SK-N-SH (cell line): ENCODE measurements at regions not wholly inside any gene's neighbourhood (a gene's known extent, or its start where the extent isn't known, plus 50 kb on each side); places are given as distances from the start of the nearest gene placed in this dataset.

ENCODE experiments used
- CTCF ChIA-PET: fragments of 300-600, 350-600 bp; formaldehyde crosslinking; extraction: SDS; loops from one replicate; lab custom pipeline; 2021; lab: Yijun Ruan, JAX
- POLR2A ChIA-PET: fragments of 350-600 bp; sonication (Branson Sonifier 250); formaldehyde crosslinking; extraction: SDS; loops from one replicate; lab custom pipeline; 2020; ENCODE audit warnings: antibody characterized with exemption, inconsistent platforms; lab: Yijun Ruan, JAX
- DNase-seq: peaks from one replicate; pipeline ENCODE4 v3.0.0; 2012
- H2AFZ ChIP-seq: fragments of 200-600 bp; sonication (generic); 2 replicates; pipeline ENCODE4 v1.8.1; 2016; ENCODE audit warnings: antibody characterized with exemption, mild to moderate bottlenecking, low read depth
- H3F3A ChIP-seq: fragments of 200-600 bp; sonication (generic); replicated peaks from 2 replicates; pipeline ENCODE3; 2016; ENCODE audit warnings: antibody characterized with exemption, mild to moderate bottlenecking; ENCODE audit not compliant: insufficient read depth
- H3K27ac ChIP-seq, 2 experiments: fragments of 200-500 bp in 1 of 2; fragments of 200-600 bp in 1 of 2; sonication (Bioruptor generic) in 1 of 2; sonication (generic), shearing (Covaris generic) in 1 of 2; 2 replicates each; pipeline versions ENCODE4 v1.5.1 to v1.6.1; 2014 to 2016; ENCODE audit warnings: low read depth in 2 of 2, inconsistent platforms in 1 of 2, low read length in 1 of 2, mild to moderate bottlenecking in 1 of 2, mixed read lengths in 1 of 2
- H3K27me3 ChIP-seq: fragments of 200-600 bp; sonication (generic), shearing (Covaris generic); 2 replicates; pipeline ENCODE4 v1.6.1; 2016; ENCODE audit warnings: mixed run types; ENCODE audit not compliant: insufficient read depth
- H3K36me3 ChIP-seq, 2 experiments: fragments of 200-500 bp in 1 of 2; fragments of 200-600 bp in 1 of 2; sonication (Bioruptor generic) in 1 of 2; sonication (generic) in 1 of 2; replicated peaks in 1 of 2; 2 replicates each; pipeline versions ENCODE3 to v1.5.1; 2014 to 2016; ENCODE audit warnings: low read length in 1 of 2, mild to moderate bottlenecking in 1 of 2; ENCODE audit not compliant: insufficient read depth in 2 of 2, control insufficient read depth in 1 of 2
- H3K4me1 ChIP-seq, 2 experiments: fragments of 200-500 bp in 1 of 2; fragments of 200-600 bp in 1 of 2; sonication (Bioruptor generic) in 1 of 2; sonication (generic), shearing (Covaris generic) in 1 of 2; 2 replicates each; pipeline versions ENCODE4 v1.5.1 to v1.6.1; 2014 to 2016; ENCODE audit warnings: low read depth in 1 of 2, low read length in 1 of 2, mixed run types in 1 of 2; ENCODE audit not compliant: insufficient read depth in 2 of 2, control insufficient read depth in 1 of 2
- H3K4me2 ChIP-seq: fragments of 200-600 bp; sonication (generic), shearing (Covaris generic); 2 replicates; pipeline ENCODE4 v1.6.1; 2017; ENCODE audit warnings: mixed run types
- H3K4me3 ChIP-seq, 2 experiments: fragments of 200-500 bp in 1 of 2; fragments of 200-600 bp in 1 of 2; sonication (Bioruptor generic) in 1 of 2; sonication (generic), shearing (Covaris generic) in 1 of 2; 2 replicates each; pipeline versions ENCODE4 v1.5.1 to v1.8.1; 2014 to 2016; ENCODE audit warnings: low read depth in 2 of 2, inconsistent platforms in 1 of 2, low read length in 1 of 2, mild to moderate bottlenecking in 1 of 2, mixed read lengths in 1 of 2, moderate library complexity in 1 of 2
- H3K79me2 ChIP-seq: fragments of 200-600 bp; sonication (generic); 2 replicates; pipeline ENCODE4 v1.8.1; 2017; ENCODE audit warnings: mild to moderate bottlenecking; ENCODE audit not compliant: insufficient read depth
- H3K9ac ChIP-seq: fragments of 200-600 bp; sonication (generic); 2 replicates; pipeline ENCODE4 v1.6.1; 2017; ENCODE audit warnings: mixed run types
- H3K9me2 ChIP-seq: fragments of 200-600 bp; sonication (generic); 2 replicates; pipeline ENCODE4 v1.6.1; 2017; ENCODE audit warnings: mixed run types
- H3K9me3 ChIP-seq: fragments of 200-600 bp; sonication (generic); 2 replicates; pipeline ENCODE4 v1.6.1; 2017; ENCODE audit warnings: mixed run types, mild to moderate bottlenecking, moderate library complexity
- H4K20me1 ChIP-seq: fragments of 200-600 bp; sonication (generic); 2 replicates; pipeline ENCODE4 v1.6.1; 2017; ENCODE audit warnings: mild to moderate bottlenecking, mixed run types; ENCODE audit not compliant: insufficient read depth
- CHD2 ChIP-seq: fragments of 150-350 bp; IDR thresholded peaks from 2 replicates; pipeline ENCODE4 v1.6.1; 2018; ENCODE audit warnings: low read length; ENCODE audit not compliant: partially characterized antibody
- ELF1 ChIP-seq: IDR thresholded peaks from 2 replicates; pipeline ENCODE4 v1.4.0; 2012
- EP300 ChIP-seq, 2 experiments: IDR thresholded peaks; 2 replicates each; pipeline versions ENCODE4 v1.4.0 to v1.6.1; 2012; ENCODE audit warnings: borderline replicate concordance in 1 of 2, low read depth in 1 of 2, low read length in 1 of 2
- GATA2 ChIP-seq: sonication (generic); formaldehyde crosslinking; IDR thresholded peaks from 2 replicates; pipeline ENCODE4 v1.5.0; 2020; ENCODE audit warnings: mild to moderate bottlenecking, missing genetic modification reagents
- NFIC ChIP-seq: IDR thresholded peaks from 2 replicates; pipeline ENCODE4 v1.4.0; 2012; ENCODE audit warnings: borderline replicate concordance
- NRF1 ChIP-seq: IDR thresholded peaks from 2 replicates; pipeline ENCODE4 v1.6.1; 2012; ENCODE audit warnings: low read depth, mild to moderate bottlenecking, low read length
- POLR2AphosphoS5 ChIP-seq: IDR thresholded peaks from 2 replicates; pipeline ENCODE4 v1.6.1; 2012; ENCODE audit warnings: low read depth, low read length
- RCOR1 ChIP-seq: fragments of 150-350 bp; IDR thresholded peaks from 2 replicates; pipeline ENCODE4 v1.6.1; 2017; ENCODE audit warnings: antibody characterized with exemption, low read length
- REST ChIP-seq: IDR thresholded peaks from 2 replicates; pipeline ENCODE4 v1.6.1; 2012; ENCODE audit warnings: mild to moderate bottlenecking, low read depth, low read length, moderate library complexity
- RXRA ChIP-seq: IDR thresholded peaks from 2 replicates; pipeline ENCODE4 v1.4.0; 2012; ENCODE audit warnings: low read depth, mild to moderate bottlenecking, borderline replicate concordance
- SMC3 ChIP-seq: IDR thresholded peaks from 2 replicates; pipeline ENCODE4 v1.6.1; 2012; ENCODE audit warnings: low read depth, low read length, improper control_type of control experiment
- TEAD4 ChIP-seq: IDR thresholded peaks from 2 replicates; pipeline ENCODE4 v1.4.0; 2012; ENCODE audit warnings: mild to moderate bottlenecking, borderline replicate concordance; ENCODE audit not compliant: insufficient read depth
- USF1 ChIP-seq: IDR thresholded peaks from 2 replicates; pipeline ENCODE4 v1.4.0; 2012; ENCODE audit warnings: low read depth, borderline replicate concordance
- ZBTB33 ChIP-seq: IDR thresholded peaks from 2 replicates; pipeline ENCODE4 v1.4.0; 2012; ENCODE audit warnings: low read depth, borderline replicate concordance
- WGBS: methylation state at CpG from one replicate; pipeline ENCODE4 v1.1.6; 2017; ENCODE audit warnings: low lambda C conversion rate; 5-methylcytosine and 5-hydroxymethylcytosine counted together
- TF ChIP-seq, protein P1 (sequence below): fragments of 150-350 bp; IDR thresholded peaks from 2 replicates; pipeline ENCODE4 v1.6.1; 2016; ENCODE audit warnings: mild to moderate bottlenecking, low read depth, low read length
- TF ChIP-seq, protein P2 (sequence below): fragments of 150-350 bp; IDR thresholded peaks from 2 replicates; pipeline ENCODE4 v1.6.1; 2017; ENCODE audit warnings: antibody characterized with exemption, low read length, low read depth, borderline replicate concordance

- TF ChIP-seq ZBTB33 (no peak), NFIC (no peak), USF1 (no peak), RCOR1 (no peak)
- TF ChIP-seq, all 33 proteins: peak for 0
These were observed 470.4 kb upstream of the USP24 start (continued) for GRCh38 chr1:55685560-55685959.

DNA sequence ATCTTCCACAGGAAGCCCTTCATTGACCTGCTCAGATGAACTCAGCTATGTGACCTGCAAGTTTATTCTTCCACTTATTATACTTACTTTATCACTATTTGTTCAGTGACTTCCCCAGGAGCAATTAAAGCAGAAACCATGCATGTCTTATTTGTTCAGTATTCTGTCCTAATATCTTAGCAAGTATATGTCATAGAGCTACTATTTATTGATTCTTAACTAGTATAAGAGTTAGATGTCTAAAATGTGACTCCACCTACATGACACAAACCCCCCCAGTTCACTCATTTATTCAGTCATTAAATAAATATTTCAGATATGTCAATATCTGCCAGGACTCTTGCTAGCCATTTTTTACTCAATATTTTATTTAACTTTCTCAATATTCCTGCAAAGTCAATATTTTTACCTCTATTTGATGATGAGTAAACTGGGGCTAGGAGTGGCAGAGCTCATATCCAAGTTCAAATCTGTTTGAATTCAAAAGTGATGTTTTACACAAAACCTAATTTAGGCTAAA, 469.0 kb upstream of the USP24 start:
- H3K27ac ChIP-seq = peak overlapping the region in 1 of 2 experiments; percentile 80; a peak in 1 of 4 replicates
- ChIA-PET POLR2A (no interaction called here), CTCF (interaction anchor here (2.2 kb wide), 1 partner anchor 11 kb away, joined by 6 read pairs; no protein-coding TSS in a partner anchor)
- H2AFZ ChIP-seq = no peak overlapping the region
- H3K27me3 ChIP-seq = no peaks in the 10 kb centered on the region
- H3K9me2 ChIP-seq = no peaks in the 10 kb centered on the region
- no peaks in the 10 kb centered on the region for H3F3A ChIP-seq
- no peak overlapping the region for H3K4me2 ChIP-seq
- no peak for TF ChIP-seq GATA2 (CRISPR knock-in tag)
- H3K9me3 ChIP-seq = no peaks in the 10 kb centered on the region
- no peaks in the 10 kb centered on the region for H3K79me2 ChIP-seq
- DNase-seq = no peak
- H4K20me1 ChIP-seq = no peaks in the 10 kb centered on the region
- H3K9ac ChIP-seq = no peak overlapping the region
- H3K4me1 ChIP-seq = peaks cover 0 to 20% of the 10 kb centered on the region in 2 experiments; a peak in 2 of 4 replicates
- H3K4me3 ChIP-seq = no peak overlapping the region
- no peaks in the 10 kb centered on the region for H3K36me3 ChIP-seq

GRCh38 chr1:55682198-55682597, 467.0 kb upstream of the USP24 start:
- Histone ChIP-seq H3K4me3 (no peak overlapping the region), H3K9me2 (no peaks in the 10 kb centered on the region), H3K36me3 (no peaks in the 10 kb centered on the region), H4K20me1 (no peaks in the 10 kb centered on the region), H3K4me2 (no peak overlapping the region), H3K79me2 (no peaks in the 10 kb centered on the region), H3K27ac (no peak overlapping the region), H2AFZ (no peak overlapping the region), H3K4me1 (peaks cover 0 to 18% of the 10 kb centered on the region in 2 experiments; a peak in 2 of 4 replicates), H3K9me3 (no peaks in the 10 kb centered on the region), H3F3A (no peaks in the 10 kb centered on the region), H3K9ac (no peak overlapping the region), H3K27me3 (no peaks in the 10 kb centered on the region)
- WGBS = 97% methylated on average over 3 of the region's 3 CpGs
- no peak for DNase-seq
- ChIA-PET CTCF (no interaction called here), POLR2A (no interaction called here)
- TF ChIP-seq, protein P1, sequence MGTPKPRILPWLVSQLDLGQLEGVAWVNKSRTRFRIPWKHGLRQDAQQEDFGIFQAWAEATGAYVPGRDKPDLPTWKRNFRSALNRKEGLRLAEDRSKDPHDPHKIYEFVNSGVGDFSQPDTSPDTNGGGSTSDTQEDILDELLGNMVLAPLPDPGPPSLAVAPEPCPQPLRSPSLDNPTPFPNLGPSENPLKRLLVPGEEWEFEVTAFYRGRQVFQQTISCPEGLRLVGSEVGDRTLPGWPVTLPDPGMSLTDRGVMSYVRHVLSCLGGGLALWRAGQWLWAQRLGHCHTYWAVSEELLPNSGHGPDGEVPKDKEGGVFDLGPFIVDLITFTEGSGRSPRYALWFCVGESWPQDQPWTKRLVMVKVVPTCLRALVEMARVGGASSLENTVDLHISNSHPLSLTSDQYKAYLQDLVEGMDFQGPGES = no peak
- TF ChIP-seq GATA2 (CRISPR knock-in tag) (no peak), USF1 (no peak), TEAD4 (no peak), SMC3 (no peak), CHD2 (no peak), REST (no peak), NRF1 (no peak), RXRA (no peak), ELF1 (no peak), POLR2AphosphoS5 (no peak), EP300 (IDR thresholded peaks at IDR 0.05; ENCODE audit: borderline replicate concordance in 1 of 2, low read depth in 1 of 2, low read length in 1 of 2) (no peak)
- TF ChIP-seq, protein P2, sequence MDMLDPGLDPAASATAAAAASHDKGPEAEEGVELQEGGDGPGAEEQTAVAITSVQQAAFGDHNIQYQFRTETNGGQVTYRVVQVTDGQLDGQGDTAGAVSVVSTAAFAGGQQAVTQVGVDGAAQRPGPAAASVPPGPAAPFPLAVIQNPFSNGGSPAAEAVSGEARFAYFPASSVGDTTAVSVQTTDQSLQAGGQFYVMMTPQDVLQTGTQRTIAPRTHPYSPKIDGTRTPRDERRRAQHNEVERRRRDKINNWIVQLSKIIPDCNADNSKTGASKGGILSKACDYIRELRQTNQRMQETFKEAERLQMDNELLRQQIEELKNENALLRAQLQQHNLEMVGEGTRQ = no peak
